Left ventricle myocardium inferior (tissue), 1 donor: ENCODE measurements at regions not wholly inside any gene's neighbourhood (a gene's known extent, or its start where the extent isn't known, plus 50 kb on each side); places are given as distances from the start of the nearest gene placed in this dataset.

Experiments
- DNase-seq: peaks from one replicate; pipeline ENCODE4 v3.0.0-alpha.2; 2020
- H3K27ac ChIP-seq: fragments of 200-600 bp; replicated peaks from 2 replicates; pipeline ENCODE4 v1.8.0; 2021
- H3K27me3 ChIP-seq: fragments of 200-600 bp; 2 replicates; pipeline ENCODE4 v1.8.0; 2021; ENCODE audit warnings: low read depth
- H3K36me3 ChIP-seq: fragments of 200-600 bp; 2 replicates; pipeline ENCODE4 v1.8.0; 2021
- H3K4me1 ChIP-seq: fragments of 200-600 bp; 2 replicates; pipeline ENCODE4 v1.8.0; 2021
- H3K4me3 ChIP-seq: fragments of 200-600 bp; 2 replicates; pipeline ENCODE4 v1.8.0; 2021; ENCODE audit warnings: mild to moderate bottlenecking, moderate library complexity
- H3K9me3 ChIP-seq: fragments of 200-600 bp; replicated peaks from 2 replicates; pipeline ENCODE4 v1.8.0; 2021
- CTCF ChIP-seq: fragments of 200-600 bp; IDR thresholded peaks from 2 replicates; pipeline ENCODE4 v1.8.0; 2021; ENCODE audit warnings: antibody characterized with exemption, mild to moderate bottlenecking, borderline replicate concordance
- intact Hi-C: fragments of 100-400 bp; cut with micrococcal nuclease; formaldehyde crosslinking; loops from one replicate; pipeline ENCODE4 v1.11.0; 2022
- donor health status: DM: no; HTN: yes; CAD: no; lungs with severe emphysema.

GRCh38 chr1:194503209-194503608 is 1316.8 kb upstream of the B3GALT2 start:
- H3K27ac ChIP-seq: no peak overlapping the region
- H3K36me3 ChIP-seq: no peaks in the 10 kb centered on the region
- intact Hi-C loops: no loop called here
- no peak overlapping the region for H3K4me3 ChIP-seq
- TF ChIP-seq CTCF: no peak
- no peaks in the 10 kb centered on the region for H3K27me3 ChIP-seq
- H3K9me3 ChIP-seq: no peaks in the 10 kb centered on the region
- DNase-seq: no peak
- H3K4me1 ChIP-seq: no peaks in the 10 kb centered on the region

DNA sequence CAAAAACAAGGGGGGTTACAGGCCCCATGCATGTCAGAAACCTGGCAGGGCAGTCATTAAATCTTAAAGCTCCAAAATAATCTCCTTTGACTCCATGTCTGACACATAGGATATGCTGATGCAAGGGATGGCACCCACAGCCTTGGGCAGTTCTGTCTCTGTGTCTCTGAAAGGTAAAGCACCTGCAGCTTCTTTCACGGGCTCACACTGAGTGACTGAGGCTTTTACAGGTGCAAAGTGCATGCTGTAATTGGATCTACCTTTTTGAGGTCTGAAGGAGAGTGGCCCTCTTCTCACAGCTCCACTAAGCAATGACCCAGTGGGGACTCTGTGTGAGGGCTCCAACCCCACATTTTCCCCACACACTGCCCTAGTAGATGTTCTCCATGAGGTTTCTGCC is 1309.0 kb upstream of the B3GALT2 start:
- no peaks in the 10 kb centered on the region for H3K27me3 ChIP-seq
- TF ChIP-seq CTCF: no peak
- H3K4me3 ChIP-seq: no peak overlapping the region

GRCh38 chr1:194487172-194487571 is 1300.8 kb upstream of the B3GALT2 start:
- Histone ChIP-seq H3K9me3 (peaks cover 9% of the 10 kb centered on the region), H3K27ac (no peak overlapping the region), H3K4me3 (no peak overlapping the region), H3K27me3 (no peaks in the 10 kb centered on the region), H3K36me3 (no peaks in the 10 kb centered on the region), H3K4me1 (no peaks in the 10 kb centered on the region)
- intact Hi-C loops: no loop called here
- no peak for TF ChIP-seq CTCF
- DNase-seq: no peak

More for the DNA sequence above, 1309.0 kb upstream of the B3GALT2 start:
- Histone ChIP-seq H3K4me1 (no peaks in the 10 kb centered on the region), H3K27ac (no peak overlapping the region), H3K9me3 (peaks cover 10% of the 10 kb centered on the region), H3K36me3 (no peaks in the 10 kb centered on the region)
- no peak for DNase-seq
- intact Hi-C loops: no loop called here

GRCh38 chr1:194485432-194485831 is 1299.0 kb upstream of the B3GALT2 start:
- Histone ChIP-seq H3K4me1 (no peaks in the 10 kb centered on the region), H3K9me3 (peaks cover 9% of the 10 kb centered on the region), H3K27ac (no peak overlapping the region), H3K4me3 (no peak overlapping the region), H3K27me3 (no peaks in the 10 kb centered on the region), H3K36me3 (no peaks in the 10 kb centered on the region)
- DNase-seq: no peak
- no peak for TF ChIP-seq CTCF
- intact Hi-C loops: no loop called here

DNA sequence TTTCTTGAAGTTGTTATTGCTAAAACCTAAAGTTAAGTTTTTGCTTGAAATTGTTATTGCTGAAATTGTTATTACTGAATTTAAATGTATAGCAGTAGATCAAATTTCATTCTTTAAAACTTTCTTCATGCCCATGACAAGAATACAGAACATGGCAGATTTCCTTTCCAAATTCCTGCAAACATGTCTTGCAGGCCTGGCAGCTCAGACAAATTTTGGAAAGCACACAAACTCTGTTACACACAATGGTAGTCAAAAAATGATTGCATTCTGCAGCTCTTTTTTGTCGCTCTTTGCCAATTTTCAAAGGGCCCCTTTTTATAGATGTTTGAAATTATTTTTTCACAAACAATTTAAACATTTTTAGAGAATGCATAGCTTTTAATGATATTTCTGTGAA is 1292.3 kb upstream of the B3GALT2 start:
- no peak overlapping the region for H3K27ac ChIP-seq
- H3K9me3 ChIP-seq: no peaks in the 10 kb centered on the region
- no peak for DNase-seq
- H3K4me3 ChIP-seq: no peak overlapping the region
- intact Hi-C loops: no loop called here
- no peaks in the 10 kb centered on the region for H3K36me3 ChIP-seq
- TF ChIP-seq CTCF: no peak
- H3K27me3 ChIP-seq: no peaks in the 10 kb centered on the region
- no peaks in the 10 kb centered on the region for H3K4me1 ChIP-seq

DNA sequence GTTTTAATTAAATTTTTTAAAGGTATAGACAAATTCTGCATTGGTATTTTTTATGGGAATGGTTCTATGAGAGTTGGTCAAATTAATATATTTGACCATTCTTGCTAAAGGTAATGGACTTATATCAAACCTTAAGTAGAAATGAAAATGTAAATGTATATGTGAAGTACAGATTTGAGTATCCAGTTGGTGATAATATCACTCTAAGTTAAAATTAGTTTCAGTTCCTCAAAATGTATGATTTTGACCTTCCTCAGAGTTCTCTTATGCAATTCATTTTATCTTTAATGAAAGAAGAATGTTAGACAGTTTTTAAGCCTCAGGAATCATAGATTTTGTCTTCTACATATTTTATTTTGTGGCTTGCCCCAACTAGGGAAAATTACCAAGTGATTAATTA is 1291.5 kb upstream of the B3GALT2 start:
- intact Hi-C loops: no loop called here
- H3K27ac ChIP-seq: no peak overlapping the region
- DNase-seq: no peak
- H3K4me1 ChIP-seq: no peaks in the 10 kb centered on the region
- H3K9me3 ChIP-seq: no peaks in the 10 kb centered on the region
- H3K4me3 ChIP-seq: no peak overlapping the region
- H3K27me3 ChIP-seq: no peaks in the 10 kb centered on the region
- no peaks in the 10 kb centered on the region for H3K36me3 ChIP-seq
- no peak for TF ChIP-seq CTCF
